ENCODE measurements at regions not wholly inside any gene's neighbourhood (a gene's known extent, or its start where the extent isn't known, plus 50 kb on each side); places are given as distances from the start of the nearest gene placed in this dataset.
"Not testable (repeated sequence)": the region's sequence is repeated elsewhere in the genome, so short reads cannot be mapped to it uniquely, and the experiment has no call there.

GRCh38 chr13:23963947-23964346 is 66.6 kb upstream of the C1QTNF9B start:
- H3K27me3 Mint-ChIP-seq (ENCODE audit: low read depth): no peaks in the 10 kb centered on the region
- no peaks in the 10 kb centered on the region for H3K36me3 Mint-ChIP-seq (ENCODE audit: insufficient read depth in 2 of 2)
- peak overlapping the region; percentile 11 to 31 for H3K4me3 Mint-ChIP-seq
- ATAC-seq (replicated peaks in 1 of 2) (peak; percentile 34 to 46), DNase-seq (no peak)
- H3K9me3 Mint-ChIP-seq: no peaks in the 10 kb centered on the region
- H3K4me1 Mint-ChIP-seq (ENCODE audit: low read depth): peaks cover 78% of the 10 kb centered on the region
- H3K27ac Mint-ChIP-seq: peak overlapping the region; percentile 80

GRCh38 chr13:23965346-23965745 is 68.0 kb upstream of the C1QTNF9B start:
- no peaks in the 10 kb centered on the region for H3K36me3 Mint-ChIP-seq (ENCODE audit: insufficient read depth in 2 of 2)
- DNase-seq (no peak), ATAC-seq (replicated peaks in 1 of 2) (no peak)
- peaks cover 69% of the 10 kb centered on the region for H3K4me1 Mint-ChIP-seq (ENCODE audit: low read depth)
- H3K27me3 Mint-ChIP-seq (ENCODE audit: low read depth): no peaks in the 10 kb centered on the region
- no peak overlapping the region for H3K27ac Mint-ChIP-seq
- H3K9me3 Mint-ChIP-seq: no peaks in the 10 kb centered on the region
- H3K4me3 Mint-ChIP-seq: peak overlapping the region in 1 of 2 donors; percentile 0

- no peak for DNase-seq
- no peaks in the 10 kb centered on the region for H3K9me3 Mint-ChIP-seq
- peaks cover 60% of the 10 kb centered on the region for H3K4me1 Mint-ChIP-seq (ENCODE audit: low read depth)
- H3K27me3 Mint-ChIP-seq (ENCODE audit: low read depth): no peaks in the 10 kb centered on the region
- peak overlapping the region; percentile 72 to 86 for H3K4me3 Mint-ChIP-seq
- ATAC-seq (replicated peaks in 1 of 2): no peak
- H3K27ac Mint-ChIP-seq: peak overlapping the region; percentile 82
- H3K36me3 Mint-ChIP-seq (ENCODE audit: insufficient read depth in 2 of 2): no peaks in the 10 kb centered on the region
Observed at GRCh38 chr13:23966221-23966690, 69.0 kb upstream of the C1QTNF9B start.

- Mint-ChIP-seq H3K4me1 (ENCODE audit: low read depth) (peaks cover 53% of the 10 kb centered on the region), H3K27ac (peak overlapping the region; percentile 82), H3K9me3 (no peaks in the 10 kb centered on the region), H3K36me3 (ENCODE audit: insufficient read depth in 2 of 2) (no peaks in the 10 kb centered on the region), H3K4me3 (peak overlapping the region; percentile 72 to 86), H3K27me3 (ENCODE audit: low read depth) (no peaks in the 10 kb centered on the region)
- peak; percentile 85 to 89 for ATAC-seq (replicated peaks in 1 of 2)
- DNase-seq: peak; percentile 18 to 27
Observed at GRCh38 chr13:23966691-23967615, 69.7 kb upstream of the C1QTNF9B start.

GRCh38 chr13:23967792-23968191 is 70.5 kb upstream of the C1QTNF9B start:
- ATAC-seq (replicated peaks in 1 of 2); H3K27me3 Mint-ChIP-seq (ENCODE audit: low read depth); H3K27ac Mint-ChIP-seq; DNase-seq; H3K36me3 Mint-ChIP-seq (ENCODE audit: insufficient read depth in 2 of 2); H3K9me3 Mint-ChIP-seq: not testable (repeated sequence)
- Mint-ChIP-seq H3K4me3 (peak overlapping the region; percentile 56 to 66), H3K4me1 (ENCODE audit: low read depth) (peaks cover 48% of the 10 kb centered on the region)

GRCh38 chr13:23969647-23970046 is 72.3 kb upstream of the C1QTNF9B start:
- Mint-ChIP-seq H3K36me3 (ENCODE audit: insufficient read depth in 2 of 2) (no peaks in the 10 kb centered on the region), H3K9me3 (no peaks in the 10 kb centered on the region), H3K27ac (no peak overlapping the region), H3K27me3 (ENCODE audit: low read depth) (no peaks in the 10 kb centered on the region), H3K4me1 (ENCODE audit: low read depth) (peaks cover 30% of the 10 kb centered on the region), H3K4me3 (no peak overlapping the region)
- no peak for ATAC-seq (replicated peaks in 1 of 2)
- no peak for DNase-seq

GRCh38 chr13:23979361-23980159 is 82.3 kb upstream of the C1QTNF9B start:
- Mint-ChIP-seq H3K4me1 (ENCODE audit: low read depth) (peaks cover 23% of the 10 kb centered on the region), H3K9me3 (no peaks in the 10 kb centered on the region), H3K27me3 (ENCODE audit: low read depth) (peaks cover 16% of the 10 kb centered on the region), H3K36me3 (ENCODE audit: insufficient read depth in 2 of 2) (peaks cover 3% of the 10 kb centered on the region in 2 donors), H3K4me3 (peak overlapping the region; percentile 85 to 96), H3K27ac (peak overlapping the region; percentile 56)
- ATAC-seq (replicated peaks in 1 of 2): peak; percentile 70 to 81
- DNase-seq: peak; percentile 40 to 48

- peak; percentile 95 to 96 for ATAC-seq (replicated peaks in 1 of 2)
- Mint-ChIP-seq H3K4me1 (ENCODE audit: low read depth) (peaks cover 23% of the 10 kb centered on the region), H3K27ac (peak overlapping the region; percentile 56), H3K27me3 (ENCODE audit: low read depth) (peaks cover 17% of the 10 kb centered on the region), H3K4me3 (peak overlapping the region; percentile 85 to 96), H3K36me3 (ENCODE audit: insufficient read depth in 2 of 2) (peaks cover 3% of the 10 kb centered on the region in 2 donors), H3K9me3 (no peaks in the 10 kb centered on the region)
- peak; percentile 92 for DNase-seq
Observed at GRCh38 chr13:23980160-23980551, 82.9 kb upstream of the C1QTNF9B start.

- Mint-ChIP-seq H3K9me3 (no peaks in the 10 kb centered on the region), H3K36me3 (ENCODE audit: insufficient read depth in 2 of 2) (peaks cover 3% of the 10 kb centered on the region in 2 donors), H3K27ac (no peak overlapping the region), H3K4me1 (ENCODE audit: low read depth) (peaks cover 23% of the 10 kb centered on the region), H3K27me3 (ENCODE audit: low read depth) (peaks cover 23% of the 10 kb centered on the region), H3K4me3 (no peak overlapping the region)
- DNase-seq (no peak), ATAC-seq (replicated peaks in 1 of 2) (no peak)
Observed at GRCh38 chr13:23983671-23984070, 86.4 kb upstream of the C1QTNF9B start.

- Mint-ChIP-seq H3K27ac (no peak overlapping the region), H3K4me1 (ENCODE audit: low read depth) (peaks cover 16% of the 10 kb centered on the region), H3K9me3 (no peaks in the 10 kb centered on the region), H3K27me3 (ENCODE audit: low read depth) (peaks cover 22% of the 10 kb centered on the region), H3K36me3 (ENCODE audit: insufficient read depth in 2 of 2) (peaks cover 3% of the 10 kb centered on the region in 2 donors), H3K4me3 (no peak overlapping the region)
- DNase-seq (no peak), ATAC-seq (replicated peaks in 1 of 2) (no peak)
Observed at GRCh38 chr13:23984546-23984945, 87.2 kb upstream of the C1QTNF9B start.

- Mint-ChIP-seq H3K4me3 (no peak overlapping the region), H3K36me3 (ENCODE audit: insufficient read depth in 2 of 2) (peaks cover 1% of the 10 kb centered on the region in 2 donors), H3K9me3 (no peaks in the 10 kb centered on the region), H3K27ac (no peak overlapping the region), H3K4me1 (ENCODE audit: low read depth) (peaks cover 10% of the 10 kb centered on the region), H3K27me3 (ENCODE audit: low read depth) (peaks cover 27% of the 10 kb centered on the region)
- ATAC-seq (replicated peaks in 1 of 2): no peak
- DNase-seq: no peak
Observed at GRCh38 chr13:23985060-23985459, 87.8 kb upstream of the C1QTNF9B start.

GRCh38 chr13:23985839-23986238 is 88.5 kb upstream of the C1QTNF9B start:
- H3K4me1 Mint-ChIP-seq (ENCODE audit: low read depth): peaks cover 3% of the 10 kb centered on the region
- peaks cover 35% of the 10 kb centered on the region for H3K27me3 Mint-ChIP-seq (ENCODE audit: low read depth)
- no peak overlapping the region for H3K27ac Mint-ChIP-seq
- H3K9me3 Mint-ChIP-seq: no peaks in the 10 kb centered on the region
- H3K4me3 Mint-ChIP-seq: no peak overlapping the region
- peaks cover 0 to 2% of the 10 kb centered on the region in 2 donors for H3K36me3 Mint-ChIP-seq (ENCODE audit: insufficient read depth in 2 of 2)
- DNase-seq (no peak), ATAC-seq (replicated peaks in 1 of 2) (no peak)

GRCh38 chr13:23986619-23987018 is 89.3 kb upstream of the C1QTNF9B start:
- H3K9me3 Mint-ChIP-seq: no peaks in the 10 kb centered on the region
- H3K36me3 Mint-ChIP-seq (ENCODE audit: insufficient read depth in 2 of 2): peaks cover 0 to 2% of the 10 kb centered on the region in 2 donors
- no peak for DNase-seq
- no peak overlapping the region for H3K4me3 Mint-ChIP-seq
- H3K27ac Mint-ChIP-seq: no peak overlapping the region
- ATAC-seq (replicated peaks in 1 of 2): no peak
- peaks cover 36% of the 10 kb centered on the region for H3K27me3 Mint-ChIP-seq (ENCODE audit: low read depth)
- H3K4me1 Mint-ChIP-seq (ENCODE audit: low read depth): no peaks in the 10 kb centered on the region
